GM06990 (cell line): ENCODE measurements at regions not wholly inside any gene's neighbourhood (a gene's known extent, or its start where the extent isn't known, plus 50 kb on each side); places are given as distances from the start of the nearest gene placed in this dataset.

ENCODE experiments used
- DNase-seq: peaks from one replicate; pipeline ENCODE4 v3.0.0-alpha.2; 2011; ENCODE audit not compliant: insufficient read length; ENCODE audit errors: extremely low read depth
- H3K27me3 ChIP-seq: replicated peaks from 2 replicates; pipeline ENCODE4 v1.6.0; 2011; ENCODE audit warnings: low read length; ENCODE audit not compliant: control insufficient read depth, insufficient read depth
- H3K36me3 ChIP-seq: 2 replicates; pipeline ENCODE4 v1.5.1; 2011; ENCODE audit warnings: low read length; ENCODE audit not compliant: control insufficient read depth, insufficient read depth
- H3K4me3 ChIP-seq: replicated peaks from 2 replicates; pipeline ENCODE4 v1.5.1; 2011; ENCODE audit warnings: low read depth, mild to moderate bottlenecking, control low read depth, low read length
- CTCF ChIP-seq: IDR thresholded peaks from 2 replicates; pipeline ENCODE4 v1.5.1; 2011; ENCODE audit warnings: low read length, control low read depth, mild to moderate bottlenecking, inconsistent platforms; ENCODE audit not compliant: insufficient read depth, poor library complexity, severe bottlenecking

- Histone ChIP-seq H3K36me3 (no peaks in the 10 kb centered on the region), H3K4me3 (no peak overlapping the region), H3K27me3 (no peaks in the 10 kb centered on the region)
- no peak for DNase-seq
- TF ChIP-seq CTCF, result no peak
Observed at GRCh38 chr10:6915307-6915706, 335.2 kb upstream of the PRKCQ start.

- DNase-seq, result no peak
- H3K4me3 ChIP-seq, result no peak overlapping the region
- H3K36me3 ChIP-seq, result no peaks in the 10 kb centered on the region
- TF ChIP-seq CTCF, result no peak
- no peaks in the 10 kb centered on the region for H3K27me3 ChIP-seq
Observed at GRCh38 chr10:6912929-6913328, 332.9 kb upstream of the PRKCQ start.

GRCh38 chr10:6912424-6912823 is 332.3 kb upstream of the PRKCQ start:
- H3K4me3 ChIP-seq, result no peak overlapping the region
- no peak for TF ChIP-seq CTCF
- no peaks in the 10 kb centered on the region for H3K36me3 ChIP-seq
- peak; percentile 41 for DNase-seq
- H3K27me3 ChIP-seq, result no peaks in the 10 kb centered on the region

GRCh38 chr10:6912021-6912420 is 331.9 kb upstream of the PRKCQ start:
- TF ChIP-seq CTCF, result no peak
- Histone ChIP-seq H3K36me3 (no peaks in the 10 kb centered on the region), H3K4me3 (no peak overlapping the region), H3K27me3 (no peaks in the 10 kb centered on the region)
- DNase-seq, result no peak

GRCh38 chr10:6909905-6910560 is 330.0 kb upstream of the PRKCQ start:
- H3K4me3 ChIP-seq, result no peak overlapping the region
- no peaks in the 10 kb centered on the region for H3K27me3 ChIP-seq
- no peak for DNase-seq
- TF ChIP-seq CTCF, result no peak
- no peaks in the 10 kb centered on the region for H3K36me3 ChIP-seq
